Amniotic epithelial cell (primary cell): ENCODE measurements at regions not wholly inside any gene's neighbourhood (a gene's known extent, or its start where the extent isn't known, plus 50 kb on each side); places are given as distances from the start of the nearest gene placed in this dataset.

Experiments used
- DNase-seq: peaks from one replicate; pipeline ENCODE4 v3.0.0-alpha.2; 2010; ENCODE audit warnings: low read depth

- no peak for DNase-seq
Measured at GRCh38 chr2:118186858-118187254, 98.6 kb downstream of the INSIG2 start.

DNA sequence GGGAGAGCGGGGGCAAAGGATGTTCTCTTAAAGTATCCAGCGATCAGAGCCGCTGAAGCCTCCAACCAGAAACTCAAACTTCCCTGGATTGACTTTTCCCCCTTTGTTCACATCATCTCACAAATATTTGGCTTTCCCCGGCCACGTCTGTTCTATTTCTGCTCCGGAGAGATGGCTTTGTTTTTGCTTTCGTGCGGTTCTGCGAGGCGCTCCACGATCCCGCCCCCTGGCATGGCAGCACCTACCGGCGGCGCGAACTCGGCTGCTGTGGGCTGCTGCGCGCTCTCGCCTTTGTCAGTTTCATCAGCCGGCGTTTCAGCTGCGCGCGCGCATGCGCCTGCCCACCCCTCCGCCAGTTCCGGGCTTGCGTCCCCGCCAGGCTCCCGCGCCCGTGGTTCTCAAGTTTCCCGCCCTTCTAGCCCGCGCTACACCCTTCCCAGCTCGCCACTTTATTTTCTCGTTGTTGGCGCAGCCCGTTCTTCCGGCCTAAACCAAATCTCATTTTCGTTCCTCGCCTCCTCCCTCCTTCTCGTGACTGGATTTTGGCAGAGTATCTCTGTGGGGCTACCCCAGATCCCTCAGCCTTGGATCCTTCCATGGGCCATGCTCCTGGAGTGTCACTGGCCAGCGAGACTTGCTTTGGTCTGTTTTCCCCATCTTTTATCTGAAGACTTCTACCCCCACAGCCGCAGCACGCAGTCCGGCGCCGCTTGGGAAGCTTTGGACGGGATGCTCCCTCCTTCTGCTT lies 98.0 kb downstream of the INSIG2 start:
- peak; percentile 66 for DNase-seq

DNA sequence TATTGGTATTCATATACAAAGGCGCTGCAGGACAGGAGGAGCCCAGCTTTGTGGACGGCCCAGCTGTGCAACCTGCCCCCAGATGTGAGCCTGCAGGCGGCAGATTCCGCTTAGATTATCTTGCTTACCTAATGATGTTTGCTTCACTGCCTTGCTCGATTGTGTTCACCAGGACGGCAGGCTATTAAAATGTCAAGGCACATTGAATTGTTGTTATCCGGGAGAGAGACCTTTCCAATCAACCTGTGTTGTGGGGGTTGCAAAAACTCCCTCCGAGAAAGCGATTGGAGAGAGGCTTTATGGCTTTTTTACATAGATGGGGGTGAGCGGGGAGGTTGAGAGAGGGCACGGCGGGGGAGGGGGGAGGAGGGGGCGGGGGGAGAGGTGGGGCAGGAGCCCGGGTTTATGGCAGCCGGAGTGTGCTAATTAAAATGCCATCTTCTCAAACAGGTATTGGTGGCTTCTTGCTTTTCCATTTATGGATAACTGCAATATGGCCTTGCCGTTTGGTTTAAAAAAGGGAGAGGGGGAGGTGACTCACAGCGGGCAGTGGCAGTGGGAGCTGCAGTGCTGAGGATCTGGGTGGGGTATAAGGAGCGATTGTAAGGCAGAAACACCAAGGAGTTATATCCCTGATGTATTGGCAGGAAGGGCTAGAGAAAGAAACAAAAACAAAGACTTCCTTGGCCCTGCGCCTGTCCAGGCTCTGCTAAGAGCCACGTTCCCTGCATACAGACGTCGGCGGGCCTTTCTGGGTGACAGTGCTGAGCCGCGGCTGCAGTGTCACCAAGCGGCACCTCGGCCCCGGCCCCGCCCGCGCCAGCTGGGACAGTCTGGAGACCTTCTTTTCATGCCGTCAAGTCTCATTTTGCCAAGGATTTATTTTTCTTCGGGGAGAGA lies 97.2 kb downstream of the INSIG2 start:
- DNase-seq: peak; percentile 4

- no peak for DNase-seq
Measured at GRCh38 chr2:118183381-118183780, 95.1 kb downstream of the INSIG2 start.

DNA sequence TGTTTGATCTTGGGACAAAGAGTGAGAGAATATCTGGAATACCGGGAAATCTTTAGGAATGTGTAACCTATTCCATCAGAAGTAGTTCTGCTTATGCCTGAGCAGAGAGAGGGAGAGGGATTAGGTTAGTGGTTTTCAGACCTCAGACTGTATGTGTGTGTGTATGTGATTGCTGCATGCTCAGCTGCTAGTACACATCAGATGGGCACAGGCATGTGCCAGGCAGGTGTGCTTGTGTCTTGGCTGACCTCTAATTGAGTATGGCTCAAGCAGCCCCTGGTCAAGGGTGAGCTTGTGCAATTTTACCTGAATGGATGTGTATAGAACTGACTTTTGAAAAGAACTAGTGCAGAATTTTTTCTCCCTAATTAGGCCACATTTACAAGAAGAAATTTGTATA lies 91.2 kb downstream of the INSIG2 start:
- DNase-seq: no peak

- no peak for DNase-seq
Measured at GRCh38 chr2:118177884-118178283, 89.6 kb downstream of the INSIG2 start.

GRCh38 chr2:118177318-118177717 lies 89.0 kb downstream of the INSIG2 start:
- no peak for DNase-seq

DNA sequence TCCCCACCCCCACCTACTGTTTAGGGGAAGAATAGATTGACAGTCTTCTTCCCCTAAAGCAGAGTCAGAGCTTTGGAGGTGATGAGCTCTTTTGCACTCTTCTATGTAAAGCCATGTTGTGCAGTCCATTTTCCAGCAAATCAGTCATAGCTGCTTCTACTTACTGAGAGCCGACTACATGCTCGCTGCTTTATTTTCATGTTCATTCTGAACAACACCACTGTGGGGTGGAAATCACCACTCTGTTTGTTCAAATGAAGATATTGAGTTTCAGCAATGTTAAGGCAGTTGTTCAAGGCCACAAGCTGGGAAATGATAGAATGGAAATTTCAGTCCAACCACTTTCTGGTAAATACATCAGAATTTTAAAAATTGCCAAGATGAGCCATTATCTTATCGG lies 88.3 kb downstream of the INSIG2 start:
- no peak for DNase-seq

DNA sequence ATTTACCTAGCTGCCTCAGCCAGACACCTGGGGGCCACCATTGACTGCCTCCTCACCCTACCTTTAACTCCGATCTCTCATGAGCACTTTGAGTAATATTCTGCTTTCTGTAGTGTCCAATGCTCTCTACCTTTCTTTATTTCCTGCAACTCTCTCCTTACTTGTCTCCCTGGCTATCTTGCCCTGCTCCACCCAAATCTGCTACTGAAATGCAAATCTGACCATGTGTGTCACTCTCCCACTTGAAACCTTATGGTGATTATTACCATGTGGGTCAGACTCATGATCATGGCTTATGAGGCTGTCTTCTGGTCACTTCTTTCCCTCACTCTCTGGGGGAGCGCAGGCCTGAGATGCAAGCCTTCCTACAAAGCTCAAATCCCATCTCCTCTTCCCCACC lies 83.3 kb downstream of the INSIG2 start:
- no peak for DNase-seq

DNA sequence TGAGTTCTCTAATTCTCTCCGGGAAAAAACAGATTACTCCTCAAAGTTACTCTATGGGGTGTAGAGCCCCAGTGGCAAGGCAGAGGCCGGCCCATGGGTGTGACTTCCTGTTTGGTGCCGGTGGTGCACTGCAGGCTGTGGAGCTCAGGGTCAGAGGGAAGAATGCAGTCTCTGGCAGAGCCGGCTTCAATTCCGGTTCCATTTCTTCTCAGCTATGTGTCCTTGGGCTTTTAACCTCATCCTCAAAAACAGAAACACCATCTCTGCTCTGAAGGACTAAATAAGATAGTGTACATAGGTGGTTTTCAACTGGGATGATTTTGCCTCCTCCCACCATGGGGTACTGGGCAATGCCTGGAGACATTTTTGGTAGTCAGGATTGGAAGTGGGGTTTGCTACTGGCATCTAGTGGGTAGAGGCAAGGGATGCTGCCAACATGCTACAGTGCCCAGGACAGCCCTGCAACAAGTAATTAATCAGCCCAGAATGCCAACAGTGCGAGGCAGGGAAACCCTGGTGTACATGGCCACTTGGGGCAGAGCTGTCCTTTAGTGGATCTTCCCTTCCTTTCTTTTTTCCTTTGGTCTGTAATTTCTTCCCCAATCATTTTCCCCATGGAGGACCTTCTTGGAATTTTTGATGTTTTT lies 81.2 kb downstream of the INSIG2 start:
- DNase-seq: no peak

DNA sequence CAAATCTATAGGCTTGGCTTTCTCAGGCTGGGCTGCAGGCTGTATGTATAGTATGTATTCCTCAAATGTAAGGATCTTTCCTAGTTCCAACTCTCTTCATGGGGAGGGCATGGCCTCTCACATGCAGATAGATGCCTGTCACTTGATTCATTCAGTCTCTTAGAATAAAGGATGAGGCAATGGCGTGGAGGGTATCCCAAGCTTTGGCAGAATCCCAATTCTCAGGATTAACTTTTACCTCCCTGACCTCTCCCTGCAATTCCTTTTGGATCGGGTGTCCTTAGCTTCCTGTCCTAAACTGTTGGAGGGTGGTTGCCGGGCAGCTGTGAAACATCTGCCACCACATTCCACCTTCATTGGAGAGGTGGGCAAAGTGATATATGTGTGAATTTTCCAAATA lies 80.3 kb downstream of the INSIG2 start:
- DNase-seq: no peak

GRCh38 chr2:118167026-118167425 lies 78.8 kb downstream of the INSIG2 start:
- DNase-seq: no peak

- no peak for DNase-seq
Measured at GRCh38 chr2:118166242-118166641, 78.0 kb downstream of the INSIG2 start.

DNA sequence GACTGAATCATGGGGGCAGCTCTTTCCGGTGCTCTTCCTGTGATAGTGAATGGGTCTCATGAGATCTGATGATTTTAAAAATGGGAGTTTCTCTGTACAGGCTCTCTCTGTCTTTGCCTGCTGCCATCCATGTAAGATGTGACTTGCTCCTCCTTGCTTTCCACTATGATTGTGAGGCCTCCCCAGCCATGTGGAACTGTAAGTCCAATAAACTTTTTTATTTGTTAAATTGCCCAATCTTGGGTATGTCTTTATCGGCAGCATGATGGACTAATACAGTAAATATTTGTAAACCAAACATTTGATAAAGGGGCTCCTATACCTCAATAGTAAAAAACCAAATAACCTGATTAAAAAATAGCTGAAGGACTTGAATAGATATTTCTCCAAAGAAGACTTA lies 77.3 kb downstream of the INSIG2 start:
- no peak for DNase-seq
